SK-N-SH treated with all-trans-retinoic acid at 6 μM for 48 hours (cell line): ENCODE measurements at regions not wholly inside any gene's neighbourhood (a gene's known extent, or its start where the extent isn't known, plus 50 kb on each side); places are given as distances from the start of the nearest gene placed in this dataset.

Source experiments
- ATAC-seq: fragments of 200-7000 bp; cut with Tn5 transposase; 3 replicates; pipeline ENCODE4 v1.9.1; 2020; ENCODE audit warnings: mild to moderate bottlenecking, moderate library complexity
- BACH2 ChIP-seq: fragments of 250-450 bp; sonication (Bioruptor Pico); IDR thresholded peaks from 2 replicates; pipeline ENCODE4 v1.9.0; 2021; ENCODE audit warnings: mild to moderate bottlenecking, borderline replicate concordance
- CSDC2 ChIP-seq: fragments of 250-450 bp; sonication (Bioruptor Pico); IDR thresholded peaks from 2 replicates; pipeline ENCODE4 v1.5.0; 2020; ENCODE audit warnings: mild to moderate bottlenecking, moderate library complexity
- ESRRG ChIP-seq: fragments of 250-450 bp; sonication (Bioruptor Pico); IDR thresholded peaks from 2 replicates; pipeline ENCODE4 v1.6.1; 2021; ENCODE audit warnings: mild to moderate bottlenecking
- GLIS3 ChIP-seq: fragments of 250-450 bp; sonication (Bioruptor Pico); IDR thresholded peaks from 2 replicates; pipeline ENCODE4 v1.5.0; 2020; ENCODE audit warnings: mild to moderate bottlenecking, moderate library complexity
- ISL1 ChIP-seq: fragments of 250-450 bp; sonication (Bioruptor Pico); IDR thresholded peaks from 2 replicates; pipeline ENCODE4 v2.1.2; 2022; ENCODE audit warnings: mild to moderate bottlenecking, moderate library complexity
- PATZ1 ChIP-seq: fragments of 250-450 bp; sonication (Bioruptor Pico); IDR thresholded peaks from 2 replicates; pipeline ENCODE4 v1.8.0; 2020; ENCODE audit warnings: mild to moderate bottlenecking, moderate library complexity, borderline replicate concordance
- POU6F1 ChIP-seq: fragments of 250-450 bp; sonication (Bioruptor Pico); IDR thresholded peaks from 2 replicates; pipeline ENCODE4 v1.8.0; 2021; ENCODE audit warnings: low read depth, mild to moderate bottlenecking, moderate library complexity, borderline replicate concordance
- PPARA ChIP-seq: fragments of 250-450 bp; sonication (Bioruptor Pico); IDR thresholded peaks from 2 replicates; pipeline ENCODE4 v1.5.0; 2020; ENCODE audit warnings: mild to moderate bottlenecking, borderline replicate concordance
- RARB ChIP-seq: fragments of 250-450 bp; sonication (Bioruptor Pico); IDR thresholded peaks from 2 replicates; pipeline ENCODE4 v1.8.0; 2021; ENCODE audit warnings: mild to moderate bottlenecking, moderate library complexity
- TCF4 ChIP-seq: fragments of 250-450 bp; sonication (Bioruptor Pico); IDR thresholded peaks from 2 replicates; pipeline ENCODE4 v1.8.0; 2021; ENCODE audit warnings: mild to moderate bottlenecking, moderate library complexity, borderline replicate concordance
- TOX ChIP-seq: fragments of 250-450 bp; sonication (Bioruptor Pico); IDR thresholded peaks from 2 replicates; pipeline ENCODE4 v1.8.0; 2021; ENCODE audit warnings: mild to moderate bottlenecking, moderate library complexity, borderline replicate concordance
- ZC3H10 ChIP-seq: fragments of 250-450 bp; sonication (Bioruptor Pico); IDR thresholded peaks from 2 replicates; pipeline ENCODE4 v1.5.1; 2021; ENCODE audit warnings: mild to moderate bottlenecking, moderate library complexity
- ZFP3 ChIP-seq: fragments of 250-450 bp; sonication (Bioruptor Pico); IDR thresholded peaks from 2 replicates; pipeline ENCODE4 v1.5.0; 2020; ENCODE audit warnings: mild to moderate bottlenecking, moderate library complexity
- ZFP30 ChIP-seq: fragments of 450-650 bp; formaldehyde crosslinking; IDR thresholded peaks from 2 replicates; pipeline ENCODE4 v1.5.0; 2022; ENCODE audit warnings: mild to moderate bottlenecking, moderate library complexity
- ZNF565 ChIP-seq: fragments of 450-650 bp; formaldehyde crosslinking; conservative IDR thresholded peaks from 2 replicates; pipeline ENCODE4 v1.5.0; 2020; ENCODE audit warnings: low read depth, mild to moderate bottlenecking, moderate library complexity
- ZNF8 ChIP-seq: fragments of 450-650 bp; formaldehyde crosslinking; IDR thresholded peaks from 2 replicates; pipeline ENCODE4 v1.5.0; 2020; ENCODE audit warnings: mild to moderate bottlenecking, moderate library complexity
- TF ChIP-seq, protein P1 (sequence below): fragments of 250-450 bp; sonication (Bioruptor Pico); IDR thresholded peaks from 2 replicates; pipeline ENCODE4 v1.5.0; 2020; ENCODE audit warnings: mild to moderate bottlenecking, moderate library complexity
- TF ChIP-seq, protein P2 (sequence below): fragments of 250-450 bp; sonication (Bioruptor Pico); IDR thresholded peaks from 2 replicates; pipeline ENCODE4 v1.5.1; 2020; ENCODE audit warnings: low read depth, mild to moderate bottlenecking, moderate library complexity
- TF ChIP-seq, protein P3 (sequence below): fragments of 250-450 bp; sonication (Bioruptor Pico); IDR thresholded peaks from 2 replicates; pipeline ENCODE4 v1.5.1; 2021; ENCODE audit warnings: mild to moderate bottlenecking, moderate library complexity

DNA sequence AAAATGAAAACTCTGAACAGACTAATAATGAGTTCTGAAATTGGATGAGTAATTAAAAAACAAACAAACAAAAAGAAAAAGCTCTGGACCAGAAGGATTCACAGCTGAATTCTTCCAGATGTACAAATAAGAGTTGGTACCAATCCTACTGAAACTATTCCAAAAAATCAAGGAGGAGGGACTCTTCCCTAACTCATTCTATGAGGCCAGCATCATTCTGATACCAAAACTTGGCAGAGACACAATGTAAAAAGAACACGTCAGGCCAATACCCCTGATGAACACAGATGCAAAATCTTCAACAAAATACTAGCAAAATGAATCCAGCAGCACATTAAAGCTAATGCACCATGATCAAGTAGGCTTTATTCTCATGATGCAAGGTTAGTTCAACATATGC lies 183.9 kb upstream of the CNOT2 start:
- TF ChIP-seq BACH2 (no peak), ZC3H10 (CRISPR knock-in tag) (no peak), PPARA (CRISPR knock-in tag) (no peak), ZFP3 (CRISPR knock-in tag) (no peak), TCF4 (CRISPR knock-in tag) (no peak), ISL1 (CRISPR knock-in tag) (no peak), RARB (CRISPR knock-in tag) (no peak), CSDC2 (CRISPR knock-in tag) (no peak), ZNF565 (no peak), POU6F1 (CRISPR knock-in tag) (no peak)
- TF ChIP-seq, protein P1, sequence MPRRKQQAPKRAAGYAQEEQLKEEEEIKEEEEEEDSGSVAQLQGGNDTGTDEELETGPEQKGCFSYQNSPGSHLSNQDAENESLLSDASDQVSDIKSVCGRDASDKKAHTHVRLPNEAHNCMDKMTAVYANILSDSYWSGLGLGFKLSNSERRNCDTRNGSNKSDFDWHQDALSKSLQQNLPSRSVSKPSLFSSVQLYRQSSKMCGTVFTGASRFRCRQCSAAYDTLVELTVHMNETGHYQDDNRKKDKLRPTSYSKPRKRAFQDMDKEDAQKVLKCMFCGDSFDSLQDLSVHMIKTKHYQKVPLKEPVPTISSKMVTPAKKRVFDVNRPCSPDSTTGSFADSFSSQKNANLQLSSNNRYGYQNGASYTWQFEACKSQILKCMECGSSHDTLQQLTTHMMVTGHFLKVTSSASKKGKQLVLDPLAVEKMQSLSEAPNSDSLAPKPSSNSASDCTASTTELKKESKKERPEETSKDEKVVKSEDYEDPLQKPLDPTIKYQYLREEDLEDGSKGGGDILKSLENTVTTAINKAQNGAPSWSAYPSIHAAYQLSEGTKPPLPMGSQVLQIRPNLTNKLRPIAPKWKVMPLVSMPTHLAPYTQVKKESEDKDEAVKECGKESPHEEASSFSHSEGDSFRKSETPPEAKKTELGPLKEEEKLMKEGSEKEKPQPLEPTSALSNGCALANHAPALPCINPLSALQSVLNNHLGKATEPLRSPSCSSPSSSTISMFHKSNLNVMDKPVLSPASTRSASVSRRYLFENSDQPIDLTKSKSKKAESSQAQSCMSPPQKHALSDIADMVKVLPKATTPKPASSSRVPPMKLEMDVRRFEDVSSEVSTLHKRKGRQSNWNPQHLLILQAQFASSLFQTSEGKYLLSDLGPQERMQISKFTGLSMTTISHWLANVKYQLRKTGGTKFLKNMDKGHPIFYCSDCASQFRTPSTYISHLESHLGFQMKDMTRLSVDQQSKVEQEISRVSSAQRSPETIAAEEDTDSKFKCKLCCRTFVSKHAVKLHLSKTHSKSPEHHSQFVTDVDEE (CRISPR knock-in tag), result no peak
- TF ChIP-seq, protein P2, sequence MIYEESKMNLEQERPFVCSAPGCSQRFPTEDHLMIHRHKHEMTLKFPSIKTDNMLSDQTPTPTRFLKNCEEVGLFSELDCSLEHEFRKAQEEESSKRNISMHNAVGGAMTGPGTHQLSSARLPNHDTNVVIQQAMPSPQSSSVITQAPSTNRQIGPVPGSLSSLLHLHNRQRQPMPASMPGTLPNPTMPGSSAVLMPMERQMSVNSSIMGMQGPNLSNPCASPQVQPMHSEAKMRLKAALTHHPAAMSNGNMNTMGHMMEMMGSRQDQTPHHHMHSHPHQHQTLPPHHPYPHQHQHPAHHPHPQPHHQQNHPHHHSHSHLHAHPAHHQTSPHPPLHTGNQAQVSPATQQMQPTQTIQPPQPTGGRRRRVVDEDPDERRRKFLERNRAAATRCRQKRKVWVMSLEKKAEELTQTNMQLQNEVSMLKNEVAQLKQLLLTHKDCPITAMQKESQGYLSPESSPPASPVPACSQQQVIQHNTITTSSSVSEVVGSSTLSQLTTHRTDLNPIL (CRISPR knock-in tag), result no peak
- TF ChIP-seq, protein P3, sequence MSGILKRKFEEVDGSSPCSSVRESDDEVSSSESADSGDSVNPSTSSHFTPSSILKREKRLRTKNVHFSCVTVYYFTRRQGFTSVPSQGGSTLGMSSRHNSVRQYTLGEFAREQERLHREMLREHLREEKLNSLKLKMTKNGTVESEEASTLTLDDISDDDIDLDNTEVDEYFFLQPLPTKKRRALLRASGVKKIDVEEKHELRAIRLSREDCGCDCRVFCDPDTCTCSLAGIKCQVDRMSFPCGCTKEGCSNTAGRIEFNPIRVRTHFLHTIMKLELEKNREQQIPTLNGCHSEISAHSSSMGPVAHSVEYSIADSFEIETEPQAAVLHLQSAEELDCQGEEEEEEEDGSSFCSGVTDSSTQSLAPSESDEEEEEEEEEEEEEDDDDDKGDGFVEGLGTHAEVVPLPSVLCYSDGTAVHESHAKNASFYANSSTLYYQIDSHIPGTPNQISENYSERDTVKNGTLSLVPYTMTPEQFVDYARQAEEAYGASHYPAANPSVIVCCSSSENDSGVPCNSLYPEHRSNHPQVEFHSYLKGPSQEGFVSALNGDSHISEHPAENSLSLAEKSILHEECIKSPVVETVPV, result no peak
- ATAC-seq, result no peak

- TF ChIP-seq ZNF8 (CRISPR knock-in tag), result no peak
- TF ChIP-seq ESRRG (CRISPR knock-in tag), result no peak
- TF ChIP-seq, protein P3, result no peak
- no peak for TF ChIP-seq ZFP30 (CRISPR knock-in tag)
- TF ChIP-seq, protein P2 (CRISPR knock-in tag), result no peak
- TF ChIP-seq GLIS3 (CRISPR knock-in tag), result no peak
- TF ChIP-seq PPARA (CRISPR knock-in tag), result no peak
- no peak for TF ChIP-seq ZNF565
- TF ChIP-seq PATZ1 (CRISPR knock-in tag), result no peak
- no peak for TF ChIP-seq TCF4 (CRISPR knock-in tag)
- no peak for TF ChIP-seq ZFP3 (CRISPR knock-in tag)
- no peak for TF ChIP-seq TOX
- TF ChIP-seq ZC3H10 (CRISPR knock-in tag), result no peak
- no peak for TF ChIP-seq ISL1 (CRISPR knock-in tag)
- ATAC-seq, result no peak
Observed at GRCh38 chr12:70060634-70061033, 182.6 kb upstream of the CNOT2 start.
